HG03280 (cell line): ENCODE measurements at regions not wholly inside any gene's neighbourhood (a gene's known extent, or its start where the extent isn't known, plus 50 kb on each side); places are given as distances from the start of the nearest gene placed in this dataset.

Experiments
- ATAC-seq: cut with Tn5 transposase; IDR thresholded peaks from one replicate; pipeline ENCODE4 v1.9.1; 2021; ENCODE audit warnings: mild to moderate bottlenecking, moderate library complexity; ENCODE audit not compliant: unreplicated experiment

DNA sequence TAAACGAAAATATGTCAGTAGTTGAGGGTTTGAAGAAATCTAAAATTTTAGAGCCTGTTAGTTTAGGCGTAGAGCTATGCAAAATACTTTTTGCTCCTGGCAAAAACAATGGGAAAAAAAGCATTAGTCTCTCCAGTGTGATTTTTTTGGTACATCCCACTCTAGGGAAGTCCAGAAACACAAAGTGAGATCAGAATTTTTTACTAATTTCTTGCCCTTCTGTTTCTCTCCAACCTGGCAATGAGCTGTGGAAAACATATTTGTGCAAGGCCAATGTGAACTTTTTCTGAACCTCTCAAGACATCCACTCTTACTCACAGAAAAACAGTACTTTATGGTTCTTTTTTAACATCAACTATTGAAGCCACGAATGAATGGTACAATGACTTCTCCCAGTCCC is 56.9 kb upstream of the DCN start:
- no peak for ATAC-seq
